ENCODE measurements at regions not wholly inside any gene's neighbourhood (a gene's known extent, or its start where the extent isn't known, plus 50 kb on each side); places are given as distances from the start of the nearest gene placed in this dataset.
A peak's percentile ranks its signal among the peaks of the same experiment; 100 is the strongest.

DNA sequence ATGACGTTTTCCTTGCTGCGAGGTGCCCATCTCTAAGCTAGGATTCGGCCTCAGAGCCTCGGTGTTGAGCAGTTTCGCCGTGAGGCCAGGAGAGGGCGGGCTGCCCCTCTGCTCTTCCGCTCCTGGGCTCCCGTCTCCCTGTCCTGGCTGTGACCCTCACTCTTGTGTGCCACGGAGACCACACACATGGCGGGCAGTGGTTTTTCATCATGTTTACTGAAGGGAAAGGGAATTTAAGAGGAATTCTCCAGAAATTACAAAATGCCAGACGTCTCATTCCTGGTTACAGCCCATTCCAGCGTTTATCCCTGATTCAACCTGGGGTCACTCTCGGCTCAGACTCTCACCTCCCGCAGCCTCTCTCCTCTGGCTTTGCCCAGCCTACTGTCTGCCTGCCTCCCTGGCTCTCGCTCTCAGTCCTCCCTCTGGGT, 96.8 kb upstream of the ELAC2 start (continued):
- TF ChIP-seq, protein P1, sequence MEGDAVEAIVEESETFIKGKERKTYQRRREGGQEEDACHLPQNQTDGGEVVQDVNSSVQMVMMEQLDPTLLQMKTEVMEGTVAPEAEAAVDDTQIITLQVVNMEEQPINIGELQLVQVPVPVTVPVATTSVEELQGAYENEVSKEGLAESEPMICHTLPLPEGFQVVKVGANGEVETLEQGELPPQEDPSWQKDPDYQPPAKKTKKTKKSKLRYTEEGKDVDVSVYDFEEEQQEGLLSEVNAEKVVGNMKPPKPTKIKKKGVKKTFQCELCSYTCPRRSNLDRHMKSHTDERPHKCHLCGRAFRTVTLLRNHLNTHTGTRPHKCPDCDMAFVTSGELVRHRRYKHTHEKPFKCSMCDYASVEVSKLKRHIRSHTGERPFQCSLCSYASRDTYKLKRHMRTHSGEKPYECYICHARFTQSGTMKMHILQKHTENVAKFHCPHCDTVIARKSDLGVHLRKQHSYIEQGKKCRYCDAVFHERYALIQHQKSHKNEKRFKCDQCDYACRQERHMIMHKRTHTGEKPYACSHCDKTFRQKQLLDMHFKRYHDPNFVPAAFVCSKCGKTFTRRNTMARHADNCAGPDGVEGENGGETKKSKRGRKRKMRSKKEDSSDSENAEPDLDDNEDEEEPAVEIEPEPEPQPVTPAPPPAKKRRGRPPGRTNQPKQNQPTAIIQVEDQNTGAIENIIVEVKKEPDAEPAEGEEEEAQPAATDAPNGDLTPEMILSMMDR (IDR thresholded peaks at IDR 0.05; ENCODE audit: control extremely low read depth in 1 of 3, insufficient read depth in 1 of 3, low read depth in 1 of 3, low read length in 3 of 3): peak; percentile 80 to 96 (median 87)
- TF ChIP-seq RXRA (IDR thresholded peaks at IDR 0.05; ENCODE audit: insufficient read depth, low read depth, low read length) (0 out of 2 replicates have a peak, but pooled peaks have one; percentile 38), SP4 (IDR thresholded peaks at IDR 0.05; ENCODE audit: low read length) (no peak), HDAC6 (IDR thresholded peaks at IDR 0.05; ENCODE audit: low read depth, low read length) (no peak), GABPA (IDR thresholded peaks at IDR 0.05; ENCODE audit: borderline replicate concordance, insufficient read depth, low read length) (no peak)
